Keratinocyte (primary cell): ENCODE measurements at regions not wholly inside any gene's neighbourhood (a gene's known extent, or its start where the extent isn't known, plus 50 kb on each side); places are given as distances from the start of the nearest gene placed in this dataset.

Experiments used
- EZH2 ChIP-seq: IDR thresholded peaks from one replicate; pipeline ENCODE4 v1.6.1; 2012; ENCODE audit warnings: inconsistent platforms, mild to moderate bottlenecking, low read length, moderate library complexity
- TF ChIP-seq, protein P1 (sequence below), 3 experiments: IDR thresholded peaks in 1 of 3; conservative IDR thresholded peaks in 1 of 3; optimal IDR thresholded peaks in 1 of 3; 2 replicates in 2 of 3; 3 replicates in 1 of 3; pipeline versions ENCODE3 to v1.5.1; 2011; ENCODE audit warnings: low read length in 3 of 3, mild to moderate bottlenecking in 3 of 3, moderate library complexity in 2 of 3, control low read depth in 1 of 3, inconsistent platforms in 1 of 3; ENCODE audit not compliant: insufficient read depth in 2 of 3; ENCODE audit errors: extremely low read depth in 1 of 3

- TF ChIP-seq, protein P1, sequence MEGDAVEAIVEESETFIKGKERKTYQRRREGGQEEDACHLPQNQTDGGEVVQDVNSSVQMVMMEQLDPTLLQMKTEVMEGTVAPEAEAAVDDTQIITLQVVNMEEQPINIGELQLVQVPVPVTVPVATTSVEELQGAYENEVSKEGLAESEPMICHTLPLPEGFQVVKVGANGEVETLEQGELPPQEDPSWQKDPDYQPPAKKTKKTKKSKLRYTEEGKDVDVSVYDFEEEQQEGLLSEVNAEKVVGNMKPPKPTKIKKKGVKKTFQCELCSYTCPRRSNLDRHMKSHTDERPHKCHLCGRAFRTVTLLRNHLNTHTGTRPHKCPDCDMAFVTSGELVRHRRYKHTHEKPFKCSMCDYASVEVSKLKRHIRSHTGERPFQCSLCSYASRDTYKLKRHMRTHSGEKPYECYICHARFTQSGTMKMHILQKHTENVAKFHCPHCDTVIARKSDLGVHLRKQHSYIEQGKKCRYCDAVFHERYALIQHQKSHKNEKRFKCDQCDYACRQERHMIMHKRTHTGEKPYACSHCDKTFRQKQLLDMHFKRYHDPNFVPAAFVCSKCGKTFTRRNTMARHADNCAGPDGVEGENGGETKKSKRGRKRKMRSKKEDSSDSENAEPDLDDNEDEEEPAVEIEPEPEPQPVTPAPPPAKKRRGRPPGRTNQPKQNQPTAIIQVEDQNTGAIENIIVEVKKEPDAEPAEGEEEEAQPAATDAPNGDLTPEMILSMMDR (optimal IDR thresholded peaks at IDR 0.05 in 1 of 3, IDR thresholded peaks at IDR 0.05 in 1 of 3, conservative IDR thresholded peaks at IDR 0.05 in 1 of 3; ENCODE audit: extremely low read depth in 1 of 3, insufficient read depth in 2 of 3, low read length in 3 of 3) = peak; percentile 29 to 57 (median 39)
- no peak for TF ChIP-seq EZH2
Observed at GRCh38 chr7:133139350-133139749, 57.5 kb upstream of the CHCHD3 start.
